Renal pelvis (tissue), 1 donor: ENCODE measurements at regions not wholly inside any gene's neighbourhood (a gene's known extent, or its start where the extent isn't known, plus 50 kb on each side); places are given as distances from the start of the nearest gene placed in this dataset.

Experiments
- DNase-seq: peaks from one replicate; pipeline ENCODE4 v3.0.0-alpha.2; 2013

DNA sequence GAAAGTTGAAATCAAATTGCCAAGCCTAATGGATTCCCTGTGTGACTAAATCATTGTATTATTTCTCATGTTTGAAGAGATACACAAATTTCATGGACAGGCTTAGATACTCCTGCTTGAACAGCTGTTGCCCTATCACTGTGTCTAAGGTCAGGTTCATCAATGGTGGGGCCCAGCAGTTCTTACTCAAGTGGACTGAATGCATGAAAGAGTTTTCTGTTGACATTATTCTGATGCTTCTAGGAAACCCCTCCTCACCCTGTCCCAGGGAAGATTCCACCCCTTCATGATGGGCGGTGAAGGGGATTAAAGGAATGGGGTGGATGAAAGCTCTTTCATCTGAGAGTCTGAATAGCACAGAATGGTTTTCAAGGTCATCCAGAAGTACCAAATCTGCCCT is 148.8 kb downstream of the INO80D start:
- DNase-seq = no peak

DNA sequence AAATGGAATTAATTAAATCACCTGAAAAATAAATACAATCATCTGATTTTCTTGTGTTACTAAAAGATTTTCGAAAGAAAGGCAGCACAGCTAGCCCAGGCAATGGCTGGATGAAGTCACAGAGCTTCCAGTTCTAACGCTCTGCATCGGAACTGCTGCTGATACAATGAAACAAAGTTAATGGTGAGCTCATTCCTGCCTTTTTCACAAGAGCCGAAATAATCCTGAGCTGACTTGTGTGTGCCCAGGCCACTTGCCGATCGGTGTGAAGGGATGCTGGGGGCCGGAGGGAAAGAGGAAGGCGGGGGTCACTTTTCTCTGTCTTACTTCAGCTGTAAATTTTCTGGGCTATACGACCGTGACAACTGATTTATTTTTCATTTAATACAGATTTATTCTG is 149.5 kb downstream of the INO80D start:
- no peak for DNase-seq

DNA sequence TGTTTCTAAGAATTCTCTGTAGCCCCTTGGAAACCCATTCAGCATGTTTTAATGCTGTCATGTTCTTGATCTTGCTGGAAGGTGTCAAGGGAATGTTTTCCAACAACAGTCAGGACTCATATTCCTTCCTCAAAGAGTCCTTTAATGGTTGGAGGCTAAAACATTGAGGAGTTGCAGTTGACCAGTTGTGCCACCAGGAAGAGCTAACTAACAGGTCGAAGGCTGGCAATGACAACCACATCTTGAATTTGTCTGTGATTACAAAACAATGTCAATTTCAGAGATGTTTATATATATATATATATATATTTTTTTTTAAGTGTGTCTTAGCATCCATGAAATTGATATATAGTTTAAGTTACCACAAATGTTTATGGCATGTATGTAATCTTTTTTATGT is 151.5 kb downstream of the INO80D start:
- no peak for DNase-seq

DNA sequence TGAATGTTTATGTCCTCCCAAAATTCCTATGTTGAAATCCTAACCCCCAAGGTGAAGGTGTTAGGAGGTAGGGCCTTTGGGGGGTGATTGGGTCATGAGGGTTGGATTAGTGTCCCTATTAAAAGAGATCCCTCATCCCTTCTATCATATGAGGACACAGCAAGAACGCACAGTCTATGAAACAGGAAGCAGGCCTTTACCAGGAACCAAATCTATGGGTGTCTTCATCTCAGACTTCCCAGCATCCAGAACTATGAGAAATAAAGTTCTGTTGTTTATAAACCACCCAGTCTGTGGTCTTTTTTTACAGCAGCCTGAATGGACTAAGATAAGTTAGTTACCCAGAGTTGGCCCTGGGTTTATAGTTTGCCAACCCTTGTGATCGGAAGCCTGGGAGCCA is 153.1 kb downstream of the INO80D start:
- no peak for DNase-seq

DNA sequence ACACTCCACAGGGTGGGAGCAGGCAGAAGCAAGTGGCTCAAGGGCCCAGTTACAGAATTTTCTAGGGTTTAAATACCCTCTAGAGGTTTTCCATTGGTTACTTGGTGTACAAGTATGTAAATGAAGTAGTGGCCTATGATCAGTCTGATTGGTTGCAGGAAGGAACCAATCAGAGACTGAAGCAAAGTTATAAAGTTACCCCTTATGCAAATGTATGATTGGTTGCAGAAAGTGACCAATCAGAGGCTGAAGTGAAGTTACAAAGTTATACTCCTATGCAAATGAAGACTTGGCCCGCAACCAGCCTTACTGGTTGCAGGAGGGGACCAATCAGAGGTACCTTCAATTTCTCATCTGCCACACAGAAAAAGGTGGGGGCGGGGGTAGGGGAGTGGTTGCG is 154.6 kb downstream of the INO80D start:
- no peak for DNase-seq

DNA sequence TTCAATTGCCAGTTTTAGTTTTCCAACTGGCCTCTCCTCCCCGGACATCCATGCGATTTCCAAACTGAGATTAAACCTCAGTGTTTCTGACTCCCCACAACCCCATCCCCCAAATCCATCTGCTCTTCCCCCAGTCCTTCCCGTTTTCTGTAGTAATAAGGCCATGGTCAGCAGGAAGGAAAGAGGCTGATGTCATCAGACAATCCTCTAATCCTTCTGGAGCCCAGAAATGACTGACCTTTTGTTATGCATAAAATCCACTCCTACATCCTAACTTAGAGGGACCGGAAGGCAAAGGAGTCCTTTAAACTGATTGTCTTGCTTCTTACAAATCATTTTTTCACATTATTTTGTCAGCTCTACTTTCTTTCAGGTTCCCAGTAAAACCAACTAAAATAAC is 155.8 kb downstream of the INO80D start:
- DNase-seq = no peak

DNA sequence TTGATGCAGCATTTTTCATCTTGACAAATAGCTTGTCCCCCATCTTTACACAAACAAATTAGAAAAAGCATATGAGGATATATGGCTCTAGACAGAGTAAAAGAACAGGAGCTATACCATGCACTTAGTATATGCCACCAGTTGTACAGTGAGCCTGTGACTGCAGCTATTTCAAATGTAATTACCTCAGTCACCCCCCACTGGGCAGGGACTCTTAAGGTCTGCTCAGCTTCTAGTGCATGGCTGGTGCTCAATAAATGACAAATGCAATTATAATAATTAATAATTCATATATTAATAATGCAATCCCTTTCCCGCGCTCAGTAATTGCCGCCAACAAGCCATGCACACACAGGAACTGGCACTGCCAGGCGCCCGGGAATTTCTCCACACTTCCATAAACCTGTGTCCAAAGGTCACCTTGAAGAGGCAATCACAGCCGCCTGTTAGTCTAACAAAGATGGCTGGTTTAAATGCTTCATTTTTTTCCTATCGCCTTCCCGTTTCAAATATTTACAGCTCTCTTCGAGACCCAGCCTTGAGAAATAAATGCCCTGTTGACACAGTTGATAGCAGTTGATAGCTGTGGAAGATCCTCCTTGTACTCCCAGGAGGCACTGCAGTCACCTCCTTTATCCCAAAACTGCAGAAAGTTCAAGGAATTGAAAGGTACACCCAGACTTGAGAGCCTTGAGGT is 156.6 kb downstream of the INO80D start:
- DNase-seq = no peak

DNA sequence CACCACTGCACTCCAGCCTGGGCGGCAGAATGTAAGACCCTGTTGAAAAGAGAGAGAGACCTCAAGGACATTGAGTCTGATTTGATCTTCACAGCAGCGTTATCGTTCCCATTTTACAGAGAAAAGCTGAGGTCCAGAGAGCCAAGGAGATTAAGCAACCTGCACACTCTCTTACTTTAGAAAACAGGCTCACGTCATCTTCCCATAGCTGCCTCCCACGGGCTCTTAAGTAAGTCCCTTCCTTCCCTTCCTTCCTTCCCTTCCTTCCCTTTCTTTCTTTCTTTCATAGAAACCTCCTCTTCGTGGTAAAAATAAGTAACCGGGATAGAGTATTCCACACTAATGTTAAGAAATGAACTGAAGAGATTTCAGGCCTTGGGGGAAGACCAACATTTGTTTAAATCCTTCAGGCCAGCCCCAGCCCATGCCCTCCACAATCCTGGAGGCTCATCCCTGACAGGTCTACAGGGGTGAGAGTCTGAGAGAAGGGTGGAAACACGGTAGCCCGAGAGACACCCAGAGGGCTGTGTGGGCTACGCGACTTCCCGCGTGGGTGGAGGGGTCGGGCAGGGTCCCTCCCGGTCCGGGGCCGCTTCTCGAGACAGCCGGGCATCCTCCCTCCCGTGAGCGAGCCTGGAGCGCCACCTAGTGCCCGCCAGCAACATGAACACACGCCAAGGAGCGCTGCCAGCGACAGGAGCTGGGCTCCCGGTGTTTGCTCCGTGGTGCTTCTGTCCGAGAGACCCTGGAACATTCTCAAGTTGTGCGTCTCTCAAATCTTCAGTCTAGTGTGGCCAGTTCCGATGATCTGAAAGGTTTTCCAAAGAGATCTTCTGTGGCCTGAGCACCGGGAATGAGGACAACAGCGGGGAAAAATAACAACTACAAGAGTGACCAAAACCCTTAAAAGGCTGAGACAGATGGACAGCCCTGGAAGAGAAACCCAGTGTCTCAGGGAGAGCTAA is 160.3 kb downstream of the INO80D start:
- no peak for DNase-seq

DNA sequence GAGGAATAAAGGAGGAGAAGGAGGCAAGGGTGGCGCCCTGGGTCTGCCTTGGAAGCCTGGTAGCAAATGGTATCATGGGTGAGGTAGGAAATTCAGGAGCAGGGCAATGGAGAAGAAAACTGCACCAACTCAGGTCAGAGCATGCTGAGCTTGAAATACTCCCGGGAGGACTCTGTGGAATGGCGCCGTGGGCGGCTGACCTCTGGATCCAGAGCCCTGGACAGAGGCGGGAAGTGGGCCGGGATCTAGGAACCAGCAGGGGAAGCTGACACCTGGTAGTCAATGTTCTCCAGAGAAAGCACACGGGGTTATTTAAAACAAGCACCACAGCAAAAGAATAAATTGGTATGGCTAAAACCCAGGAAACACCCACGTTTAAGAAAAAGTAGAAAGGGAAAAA is 161.3 kb downstream of the INO80D start:
- no peak for DNase-seq

DNA sequence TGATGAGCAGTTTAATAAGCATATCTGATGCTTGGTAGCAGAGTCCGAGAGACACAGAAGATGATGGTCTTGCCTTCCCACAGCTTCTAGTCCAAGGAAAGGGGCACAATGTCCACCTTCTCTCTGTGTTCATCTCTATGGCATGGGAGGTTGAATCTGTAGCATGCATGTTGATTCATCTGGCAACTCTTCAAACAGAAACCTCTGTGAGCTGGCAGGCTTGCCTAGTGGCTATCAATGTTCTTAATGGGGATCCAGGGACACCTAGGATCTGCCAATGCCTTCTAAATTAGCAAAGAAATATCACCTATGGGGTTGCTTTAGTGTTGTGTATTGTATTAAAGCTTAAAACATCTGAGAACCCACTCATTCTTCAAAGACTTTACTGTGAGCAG is 170.8 kb downstream of the INO80D start:
- no peak for DNase-seq

DNA sequence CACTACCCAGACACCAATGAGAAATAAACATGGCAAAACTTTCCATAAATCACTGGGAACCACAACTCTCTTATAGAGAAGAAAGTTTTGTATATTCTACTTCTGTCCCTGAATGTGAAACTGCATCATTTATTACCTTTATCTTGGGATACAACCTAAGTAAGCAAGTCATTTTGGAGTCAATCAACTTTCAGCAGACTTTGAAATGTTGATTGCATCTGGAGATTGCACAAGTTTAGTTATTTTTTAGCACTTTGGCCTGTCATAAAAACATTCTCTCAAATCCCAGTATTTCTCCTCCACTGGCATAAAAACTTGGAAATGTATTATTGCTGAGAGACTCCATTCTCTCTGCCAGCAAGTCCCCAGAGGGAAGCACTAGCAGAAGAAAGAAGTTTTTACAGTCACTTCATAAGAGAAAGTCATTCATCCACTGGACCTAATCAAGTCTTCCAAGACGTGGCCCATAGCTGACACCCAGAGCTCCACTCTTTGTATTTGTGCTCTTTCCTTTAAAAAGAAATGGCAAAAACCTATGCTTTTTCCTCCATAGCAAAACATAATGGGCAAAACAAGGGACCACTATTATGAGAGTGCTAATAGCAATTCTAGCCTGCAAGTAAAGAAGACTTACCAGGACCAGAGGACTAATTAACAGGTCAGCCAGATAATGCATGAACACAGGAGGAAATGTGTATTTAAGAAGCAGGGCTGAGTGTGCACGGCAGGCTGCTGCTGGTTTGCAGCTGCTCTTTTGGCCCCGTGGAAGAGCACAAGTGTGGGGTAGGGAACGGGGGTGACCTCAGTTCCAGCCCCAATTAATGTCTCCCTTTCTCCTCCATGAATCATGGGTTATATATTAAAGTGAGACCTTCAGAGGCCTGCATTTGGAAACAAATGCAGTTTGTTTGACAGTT is 171.5 kb downstream of the INO80D start:
- DNase-seq = no peak

DNA sequence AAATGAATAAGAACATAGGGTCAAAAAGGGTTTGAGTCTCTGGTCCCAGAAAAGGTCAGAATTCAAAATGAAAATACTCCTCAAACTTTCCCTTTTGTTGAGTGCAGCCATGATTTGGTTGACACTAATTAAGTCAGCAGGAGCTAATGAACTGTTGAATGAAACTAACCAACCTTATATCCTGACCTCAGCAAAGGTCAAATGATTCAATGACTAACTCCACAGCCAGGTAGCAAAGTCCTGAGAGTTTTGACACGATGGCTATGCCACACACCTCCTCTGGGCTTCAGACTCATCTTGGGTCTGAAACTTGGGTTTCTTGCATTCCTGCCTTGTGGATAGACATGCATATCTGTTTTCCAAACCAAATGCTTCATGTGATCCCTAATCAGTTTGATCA is 172.3 kb downstream of the INO80D start:
- no peak for DNase-seq

DNA sequence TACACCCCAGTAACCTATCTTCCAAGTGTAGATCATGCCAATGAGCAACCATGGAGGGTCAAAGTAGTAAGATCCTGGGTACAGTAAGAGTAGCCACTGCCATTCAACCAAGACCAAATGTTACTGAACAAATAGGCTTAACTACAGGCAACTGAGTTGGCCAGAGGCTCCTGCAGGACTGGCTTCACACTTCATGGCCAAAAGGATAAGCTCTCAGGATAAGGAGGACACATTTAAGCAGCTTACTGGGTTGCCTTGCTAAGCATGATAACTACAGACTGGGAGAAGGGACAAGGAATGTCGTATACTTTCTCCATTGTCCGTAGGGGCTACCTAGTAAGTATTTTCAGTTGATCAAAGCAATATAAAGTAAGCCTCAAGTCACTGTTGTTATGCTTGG is 174.7 kb downstream of the INO80D start:
- DNase-seq = no peak

DNA sequence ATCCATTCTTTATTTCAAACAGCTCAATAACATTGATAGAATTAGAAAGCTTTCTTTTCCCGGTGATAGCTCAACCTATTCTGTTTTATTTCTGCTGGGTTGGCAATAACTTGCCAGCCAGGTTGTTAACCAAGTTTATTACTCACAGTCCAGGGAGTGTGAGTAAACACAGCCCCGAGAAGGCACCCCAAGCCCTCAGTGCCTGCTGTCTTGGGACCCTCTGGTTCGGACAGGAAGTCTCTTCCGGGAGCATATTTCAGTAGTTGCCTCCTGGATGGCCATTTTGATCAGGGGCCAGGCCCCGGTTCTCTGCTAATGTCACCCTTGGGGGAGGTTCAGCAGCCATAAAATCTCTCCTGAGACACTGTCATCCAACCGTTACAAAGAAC is 176.8 kb downstream of the INO80D start:
- no peak for DNase-seq

DNA sequence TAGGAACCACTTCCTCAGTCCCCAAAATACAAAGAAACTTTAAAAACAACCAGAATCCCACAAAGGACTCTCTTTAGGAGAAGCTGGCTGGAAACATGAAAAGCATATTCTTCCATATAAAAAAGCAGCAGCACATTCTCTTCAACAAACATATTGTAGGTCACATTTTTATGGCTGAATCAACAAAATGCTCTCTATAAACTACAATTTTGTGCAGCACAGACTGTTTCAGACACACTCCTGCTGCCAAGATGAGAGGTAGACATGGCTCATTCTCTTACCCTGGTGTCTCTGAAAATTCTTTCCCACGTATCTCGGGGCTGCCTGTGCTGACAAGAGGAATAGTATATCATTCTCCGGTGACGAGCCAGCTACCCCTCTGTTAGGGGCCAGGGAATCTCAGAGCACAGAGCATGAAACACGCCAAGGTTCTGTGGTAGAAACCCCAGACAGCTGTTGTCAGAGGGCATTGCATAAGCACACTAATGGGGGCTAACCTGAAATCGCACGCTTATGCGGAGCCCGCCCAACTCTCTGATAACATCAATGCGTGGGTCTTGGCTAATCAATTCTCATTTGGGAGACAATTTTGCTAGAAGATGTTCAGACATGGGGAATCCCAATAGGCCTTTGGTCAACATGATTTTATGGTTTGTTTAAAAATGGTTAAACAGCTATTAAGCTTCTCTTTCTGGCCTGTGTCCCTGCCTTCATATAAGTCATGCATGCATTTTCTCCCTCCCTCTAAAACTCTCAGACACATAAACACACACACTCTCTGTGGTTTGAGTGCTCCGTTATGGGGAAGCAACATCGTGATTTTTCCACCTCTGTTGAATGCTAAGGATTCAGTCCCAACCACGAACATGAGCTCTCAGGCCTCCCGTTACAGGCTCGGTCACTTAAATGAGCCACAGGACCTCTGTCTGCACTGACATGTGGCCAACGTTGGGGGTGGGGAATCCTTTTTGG is 177.5 kb downstream of the INO80D start:
- DNase-seq = no peak

DNA sequence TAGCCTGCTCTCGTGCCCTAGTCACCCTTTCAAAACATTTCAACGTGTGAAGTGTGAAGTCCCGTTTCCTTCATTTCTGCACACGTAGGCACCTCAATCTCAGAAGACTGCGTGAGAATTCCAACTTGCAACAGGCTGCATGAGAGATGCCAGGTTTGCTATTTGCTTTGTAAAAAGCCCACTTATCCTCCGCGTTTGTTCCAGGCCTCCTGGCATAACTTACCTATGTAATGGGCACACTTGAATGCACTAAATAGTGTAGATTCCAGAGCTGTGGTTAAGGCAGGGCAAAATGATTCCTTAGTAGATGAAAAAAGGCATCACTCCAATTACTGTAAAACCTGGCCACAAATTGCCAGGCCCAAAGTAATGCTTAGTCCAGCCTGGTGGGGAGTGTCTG is 179.6 kb downstream of the INO80D start:
- no peak for DNase-seq

DNA sequence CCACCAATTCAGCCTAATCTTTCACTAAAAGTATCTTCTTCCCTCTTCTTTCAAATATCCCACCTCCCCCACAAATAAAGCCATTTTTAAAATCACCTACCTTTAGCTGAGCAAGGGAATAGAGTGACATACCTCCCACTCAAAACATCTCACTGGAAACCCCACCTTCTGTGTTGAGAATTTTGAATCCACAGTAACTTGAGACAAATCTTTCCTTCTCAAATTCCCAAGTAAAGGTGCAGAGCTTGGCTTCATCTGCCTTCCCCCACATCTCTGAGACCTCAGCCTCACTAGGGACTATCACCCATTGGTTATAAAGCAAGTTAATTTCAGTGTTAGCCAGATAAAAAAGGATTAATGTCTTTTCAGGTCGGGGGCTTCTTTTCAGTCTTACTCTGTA is 180.4 kb downstream of the INO80D start:
- DNase-seq = no peak

DNA sequence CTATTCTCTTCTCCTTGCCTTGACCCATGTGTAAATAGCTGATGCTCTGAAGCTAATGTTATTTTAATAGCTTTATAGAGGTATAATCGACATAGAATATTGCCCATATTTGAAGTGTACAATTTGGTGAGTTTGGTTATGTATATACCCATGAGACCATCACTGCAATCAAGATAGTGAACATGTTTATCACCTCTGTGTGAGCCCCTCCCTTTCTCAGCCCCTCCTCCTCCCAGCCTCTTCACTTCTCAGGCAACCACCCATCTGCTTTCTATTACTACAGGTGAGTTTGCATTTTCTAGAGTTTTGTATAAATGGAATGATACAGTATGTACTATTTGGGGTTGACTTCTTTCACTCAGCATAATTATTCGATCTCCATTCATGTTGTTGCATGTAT is 181.1 kb downstream of the INO80D start:
- no peak for DNase-seq

DNA sequence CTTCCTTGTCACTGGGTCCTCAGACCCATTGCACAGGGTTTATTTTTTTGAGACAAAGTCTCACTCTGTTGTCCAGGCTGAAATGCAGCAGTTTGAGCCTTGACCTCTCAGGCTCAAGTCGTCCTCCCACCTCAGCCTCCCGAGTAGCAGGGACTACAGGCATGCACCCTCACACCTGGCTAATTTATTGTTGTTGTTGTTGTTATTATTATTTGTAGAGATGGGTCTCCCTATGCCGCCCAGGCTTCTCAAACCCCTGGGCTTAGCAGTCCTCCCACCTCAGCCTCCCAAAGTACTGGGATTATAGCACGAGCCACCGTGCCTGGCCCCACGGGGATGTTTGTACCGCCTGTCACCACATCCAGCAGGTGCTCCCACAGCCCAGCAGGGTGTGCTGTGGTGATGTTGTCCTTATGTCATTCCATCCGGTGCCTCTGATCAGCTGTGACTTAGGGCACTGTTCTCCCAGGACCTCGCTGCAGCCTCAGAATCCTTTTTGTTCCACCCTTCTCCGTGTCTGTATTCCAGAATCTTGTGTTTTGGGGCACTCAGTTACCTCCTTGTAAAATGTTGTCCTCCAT is 182.3 kb downstream of the INO80D start:
- DNase-seq = no peak

DNA sequence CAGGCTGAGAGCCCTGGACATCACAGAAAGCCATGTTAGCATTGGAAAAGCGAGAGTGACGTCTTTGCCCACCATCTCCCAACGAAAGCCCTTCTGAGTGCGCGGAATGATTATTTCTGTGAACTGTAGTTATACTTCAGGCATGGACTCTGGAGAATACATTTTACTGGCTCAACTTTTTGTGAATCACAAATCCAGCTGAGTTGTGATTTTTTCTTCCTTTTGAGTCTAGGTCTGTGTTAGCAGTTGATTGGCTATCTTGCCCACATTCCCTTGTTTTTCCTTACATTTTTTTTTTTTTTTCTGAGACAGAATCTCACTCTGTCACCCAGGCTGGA is 183.1 kb downstream of the INO80D start:
- no peak for DNase-seq
